Brain microvascular endothelial cell (primary cell): ENCODE measurements at regions not wholly inside any gene's neighbourhood (a gene's known extent, or its start where the extent isn't known, plus 50 kb on each side); places are given as distances from the start of the nearest gene placed in this dataset.

Source experiments
- DNase-seq: peaks from one replicate; pipeline ENCODE4 v3.0.0-alpha.2; 2020
- H3K27ac ChIP-seq: fragments of 250-450 bp; sonication (Bioruptor Pico); 2 replicates; pipeline ENCODE4 v1.5.1; 2020; ENCODE audit warnings: mild to moderate bottlenecking, moderate library complexity
- H3K27me3 ChIP-seq: fragments of 250-450 bp; sonication (Bioruptor Pico); replicated peaks from 2 replicates; pipeline ENCODE4 v1.5.1; 2020; ENCODE audit warnings: mild to moderate bottlenecking
- H3K36me3 ChIP-seq: fragments of 250-450 bp; sonication (Bioruptor Pico); replicated peaks from 2 replicates; pipeline ENCODE4 v1.5.1; 2020; ENCODE audit warnings: mild to moderate bottlenecking
- H3K4me3 ChIP-seq: 2 replicates; pipeline ENCODE4 v1.5.1; 2011; ENCODE audit warnings: low read depth, mild to moderate bottlenecking, control low read depth, low read length, moderate library complexity
- CTCF ChIP-seq: IDR thresholded peaks from 2 replicates; pipeline ENCODE4 v1.5.1; 2011; ENCODE audit warnings: low read depth, mild to moderate bottlenecking, moderate library complexity, low read length, control low read depth, inconsistent platforms; ENCODE audit errors: missing control alignments
- in situ Hi-C: cut with HindIII; loops from 2 replicates; pipeline ENCODE4 v1.10.0; 2017; ENCODE audit warnings: low sequenced_read_pairs, low pct_ligation_motif_present

GRCh38 chr3:111284503-111285183, 213.0 kb downstream of the NECTIN3 start:
- H3K27ac ChIP-seq = no peak overlapping the region
- in situ Hi-C loops = no loop called here
- H3K27me3 ChIP-seq = no peaks in the 10 kb centered on the region
- TF ChIP-seq CTCF = no peak
- no peaks in the 10 kb centered on the region for H3K36me3 ChIP-seq
- DNase-seq = no peak
- no peak overlapping the region for H3K4me3 ChIP-seq

GRCh38 chr3:111285184-111285538, 213.5 kb downstream of the NECTIN3 start:
- no peak for DNase-seq
- Histone ChIP-seq H3K36me3 (no peaks in the 10 kb centered on the region), H3K27ac (no peak overlapping the region), H3K27me3 (no peaks in the 10 kb centered on the region), H3K4me3 (no peak overlapping the region)
- TF ChIP-seq CTCF = no peak
- in situ Hi-C loops = no loop called here

GRCh38 chr3:111285694-111286093, 214.1 kb downstream of the NECTIN3 start:
- Histone ChIP-seq H3K27ac (no peak overlapping the region), H3K4me3 (no peak overlapping the region), H3K27me3 (no peaks in the 10 kb centered on the region), H3K36me3 (no peaks in the 10 kb centered on the region)
- TF ChIP-seq CTCF = no peak
- in situ Hi-C loops = no loop called here
- DNase-seq = no peak

- H3K36me3 ChIP-seq = no peaks in the 10 kb centered on the region
- no peak for TF ChIP-seq CTCF
- DNase-seq = no peak
- H3K27me3 ChIP-seq = no peaks in the 10 kb centered on the region
- in situ Hi-C loops = no loop called here
- H3K27ac ChIP-seq = no peak overlapping the region
- no peak overlapping the region for H3K4me3 ChIP-seq
These were observed 215.1 kb downstream of the NECTIN3 start for GRCh38 chr3:111286746-111287145.

GRCh38 chr3:111292117-111292516, 220.5 kb downstream of the NECTIN3 start:
- DNase-seq = no peak
- Histone ChIP-seq H3K36me3 (no peaks in the 10 kb centered on the region), H3K27ac (no peak overlapping the region), H3K27me3 (no peaks in the 10 kb centered on the region), H3K4me3 (no peak overlapping the region)
- in situ Hi-C loops = no loop called here
- TF ChIP-seq CTCF = no peak

GRCh38 chr3:111299192-111299615, 227.6 kb downstream of the NECTIN3 start:
- in situ Hi-C loops = no loop called here
- no peaks in the 10 kb centered on the region for H3K36me3 ChIP-seq
- H3K4me3 ChIP-seq = no peak overlapping the region
- peak; percentile 27 for DNase-seq
- H3K27ac ChIP-seq = no peak overlapping the region
- TF ChIP-seq CTCF = peak; percentile 47
- H3K27me3 ChIP-seq = no peaks in the 10 kb centered on the region
